ENCODE measurements at regions not wholly inside any gene's neighbourhood (a gene's known extent, or its start where the extent isn't known, plus 50 kb on each side); places are given as distances from the start of the nearest gene placed in this dataset.

DNA sequence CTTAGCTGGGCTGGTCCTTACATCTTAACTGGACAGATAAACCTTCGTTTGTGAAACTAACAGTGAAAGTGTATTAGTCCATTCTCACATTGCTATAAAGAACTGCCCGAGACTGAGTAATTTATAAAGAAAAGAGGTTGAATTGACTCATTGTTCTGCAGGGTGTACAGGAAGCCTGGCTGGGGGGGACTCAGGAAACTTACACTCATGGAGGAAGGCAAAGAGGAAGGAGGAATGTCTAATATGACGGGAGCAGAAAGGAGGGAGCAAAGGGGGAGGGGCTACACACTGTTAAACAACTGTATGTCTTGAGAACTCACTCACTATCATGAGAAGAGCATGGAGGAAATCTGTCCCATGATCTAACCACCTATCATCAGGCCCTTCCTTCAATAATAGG, 1566.5 kb upstream of the PCDH7 start:
- no peaks in the 10 kb centered on the region for H3K36me3 ChIP-seq (ENCODE audit: control insufficient read depth, insufficient read depth, low read length)
- no peaks in the 10 kb centered on the region for H3K4me1 ChIP-seq (ENCODE audit: control insufficient read depth, insufficient read depth, low read length)
- H3K9ac ChIP-seq (ENCODE audit: low read depth, low read length) = no peak overlapping the region
- H3K4me3 ChIP-seq (ENCODE audit: low read depth, low read length) = no peak overlapping the region
- H3K27me3 ChIP-seq (ENCODE audit: control insufficient read depth, insufficient read depth, low read length) = no peaks in the 10 kb centered on the region
- no peaks in the 10 kb centered on the region for H3K9me3 ChIP-seq (ENCODE audit: control insufficient read depth, insufficient read depth, low read length)
- no peak overlapping the region for H3K27ac ChIP-seq (ENCODE audit: low read depth, low read length)

DNA sequence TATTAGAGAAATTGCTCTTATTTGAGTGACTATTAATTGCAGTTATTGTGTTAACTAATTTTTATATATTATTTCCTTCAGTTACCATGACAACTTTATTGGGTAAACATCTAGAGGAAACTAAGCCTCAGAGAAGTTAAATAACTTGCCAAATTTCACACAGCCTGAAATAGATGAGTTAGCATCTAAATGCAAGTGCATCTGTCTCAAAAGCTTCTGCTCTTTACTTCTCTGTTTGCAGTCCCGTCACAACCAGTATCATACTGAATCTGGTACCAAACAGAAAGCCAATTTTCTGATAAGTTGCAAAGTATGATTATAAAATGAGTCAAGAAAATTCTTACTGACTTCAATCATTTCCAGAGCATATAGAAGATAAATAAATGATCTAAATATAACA, 1544.9 kb upstream of the PCDH7 start:
- peaks cover 4% of the 10 kb centered on the region; the same call in 1 of the 2 replicates for H3K9me3 ChIP-seq (ENCODE audit: control insufficient read depth, insufficient read depth, low read length)
- no peak overlapping the region for H3K4me3 ChIP-seq (ENCODE audit: low read depth, low read length)
- no peaks in the 10 kb centered on the region for H3K36me3 ChIP-seq (ENCODE audit: control insufficient read depth, insufficient read depth, low read length)
- no peaks in the 10 kb centered on the region for H3K27me3 ChIP-seq (ENCODE audit: control insufficient read depth, insufficient read depth, low read length)
- no peaks in the 10 kb centered on the region for H3K4me1 ChIP-seq (ENCODE audit: control insufficient read depth, insufficient read depth, low read length)
- no peak overlapping the region for H3K9ac ChIP-seq (ENCODE audit: low read depth, low read length)
- no peak overlapping the region for H3K27ac ChIP-seq (ENCODE audit: low read depth, low read length)

DNA sequence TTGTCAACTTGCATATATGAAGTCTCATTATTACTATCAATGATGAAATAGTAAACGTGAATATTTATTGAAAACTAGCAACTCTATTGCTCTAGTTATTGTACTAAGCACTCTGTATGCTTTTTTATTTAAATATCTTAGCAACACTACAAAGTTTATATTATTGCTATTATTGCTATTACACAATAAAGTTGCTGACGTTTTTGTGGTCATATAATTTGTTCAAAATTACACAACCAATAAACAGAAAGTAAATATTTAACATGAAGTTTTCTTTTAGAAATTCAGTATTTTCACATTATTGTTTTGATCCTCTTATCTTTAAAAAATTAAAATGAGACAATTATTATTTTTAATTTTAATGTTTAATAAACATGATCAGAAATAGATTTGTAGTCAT, 1521.1 kb upstream of the PCDH7 start:
- H3K27ac ChIP-seq (ENCODE audit: low read depth, low read length) = no peak overlapping the region
- H3K27me3 ChIP-seq (ENCODE audit: control insufficient read depth, insufficient read depth, low read length) = no peaks in the 10 kb centered on the region
- no peak overlapping the region for H3K4me3 ChIP-seq (ENCODE audit: low read depth, low read length)
- H3K36me3 ChIP-seq (ENCODE audit: control insufficient read depth, insufficient read depth, low read length) = no peaks in the 10 kb centered on the region
- H3K9ac ChIP-seq (ENCODE audit: low read depth, low read length) = no peak overlapping the region
- no peaks in the 10 kb centered on the region for H3K9me3 ChIP-seq (ENCODE audit: control insufficient read depth, insufficient read depth, low read length)
- H3K4me1 ChIP-seq (ENCODE audit: control insufficient read depth, insufficient read depth, low read length) = no peaks in the 10 kb centered on the region

DNA sequence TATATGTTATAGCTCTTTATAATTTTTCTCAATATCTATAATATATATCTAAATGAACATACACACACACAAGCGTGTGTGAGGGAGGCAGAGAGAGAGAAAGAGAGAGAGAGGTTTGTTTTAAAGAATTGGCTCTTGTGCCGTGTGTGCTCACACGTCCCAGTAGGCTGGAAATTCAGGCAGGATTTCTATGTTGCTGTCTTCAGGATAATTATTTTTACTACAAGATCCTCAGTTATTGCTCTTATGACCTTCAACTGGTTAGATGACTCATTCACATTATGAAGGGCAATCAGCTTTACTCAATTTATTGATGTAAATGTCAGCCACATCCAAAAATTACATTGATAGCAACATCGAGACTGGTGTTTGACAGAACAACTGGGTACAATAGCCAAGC, 1520.7 kb upstream of the PCDH7 start:
- H3K4me1 ChIP-seq (ENCODE audit: control insufficient read depth, insufficient read depth, low read length) = no peaks in the 10 kb centered on the region

DNA sequence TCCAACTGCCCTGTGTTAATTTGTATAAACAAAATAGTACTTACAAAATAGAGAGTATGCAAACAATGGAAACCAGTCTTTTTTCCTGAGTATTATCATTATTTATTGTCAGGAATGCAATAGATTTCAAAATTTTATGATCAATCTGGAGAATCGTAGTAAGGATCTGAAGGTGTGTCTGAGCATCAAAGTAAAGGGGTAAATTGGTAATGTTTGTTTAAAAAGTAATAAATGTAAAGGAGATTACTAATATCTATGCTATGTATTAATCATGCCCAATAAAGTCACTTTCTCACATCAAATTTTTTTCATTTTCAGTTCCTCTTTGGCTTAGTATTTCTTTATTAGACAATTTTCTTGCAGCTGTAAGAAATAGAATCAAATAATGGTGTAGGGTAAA, 1507.1 kb upstream of the PCDH7 start:
- no peaks in the 10 kb centered on the region for H3K27me3 ChIP-seq (ENCODE audit: control insufficient read depth, insufficient read depth, low read length)
- H3K4me1 ChIP-seq (ENCODE audit: control insufficient read depth, insufficient read depth, low read length) = no peaks in the 10 kb centered on the region
- no peak overlapping the region for H3K9ac ChIP-seq (ENCODE audit: low read depth, low read length)
- no peak overlapping the region for H3K27ac ChIP-seq (ENCODE audit: low read depth, low read length)
- no peak overlapping the region for H3K4me3 ChIP-seq (ENCODE audit: low read depth, low read length)
- H3K36me3 ChIP-seq (ENCODE audit: control insufficient read depth, insufficient read depth, low read length) = no peaks in the 10 kb centered on the region
- H3K9me3 ChIP-seq (ENCODE audit: control insufficient read depth, insufficient read depth, low read length) = no peaks in the 10 kb centered on the region

More for the DNA sequence above, 1520.7 kb upstream of the PCDH7 start:
- Histone ChIP-seq H3K36me3 (ENCODE audit: control insufficient read depth, insufficient read depth, low read length) (no peaks in the 10 kb centered on the region), H3K27me3 (ENCODE audit: control insufficient read depth, insufficient read depth, low read length) (no peaks in the 10 kb centered on the region), H3K27ac (ENCODE audit: low read depth, low read length) (no peak overlapping the region), H3K9ac (ENCODE audit: low read depth, low read length) (no peak overlapping the region), H3K9me3 (ENCODE audit: control insufficient read depth, insufficient read depth, low read length) (no peaks in the 10 kb centered on the region), H3K4me3 (ENCODE audit: low read depth, low read length) (no peak overlapping the region)

DNA sequence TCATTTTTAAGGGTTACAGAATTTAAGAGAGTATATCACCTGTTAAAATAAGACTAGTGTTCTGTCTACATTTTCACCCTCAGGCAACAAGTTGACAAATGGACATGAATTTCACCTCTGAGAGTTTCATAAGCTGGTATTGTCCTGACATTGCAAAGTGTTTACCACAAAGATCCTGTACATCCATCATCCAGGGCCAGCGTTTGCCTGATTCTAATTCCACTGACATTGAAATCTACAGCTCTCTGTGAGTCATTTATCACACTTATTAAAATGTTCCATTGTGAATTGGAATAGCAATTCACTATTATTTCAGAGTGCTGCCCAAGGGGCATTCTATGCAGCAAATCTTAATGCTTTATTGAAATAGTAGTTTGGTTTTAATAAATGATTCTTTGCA, 1499.4 kb upstream of the PCDH7 start:
- Histone ChIP-seq H3K9me3 (ENCODE audit: control insufficient read depth, insufficient read depth, low read length) (no peaks in the 10 kb centered on the region), H3K4me1 (ENCODE audit: control insufficient read depth, insufficient read depth, low read length) (no peaks in the 10 kb centered on the region), H3K9ac (ENCODE audit: low read depth, low read length) (no peak overlapping the region), H3K27me3 (ENCODE audit: control insufficient read depth, insufficient read depth, low read length) (no peaks in the 10 kb centered on the region), H3K4me3 (ENCODE audit: low read depth, low read length) (no peak overlapping the region), H3K27ac (ENCODE audit: low read depth, low read length) (no peak overlapping the region), H3K36me3 (ENCODE audit: control insufficient read depth, insufficient read depth, low read length) (no peaks in the 10 kb centered on the region)

DNA sequence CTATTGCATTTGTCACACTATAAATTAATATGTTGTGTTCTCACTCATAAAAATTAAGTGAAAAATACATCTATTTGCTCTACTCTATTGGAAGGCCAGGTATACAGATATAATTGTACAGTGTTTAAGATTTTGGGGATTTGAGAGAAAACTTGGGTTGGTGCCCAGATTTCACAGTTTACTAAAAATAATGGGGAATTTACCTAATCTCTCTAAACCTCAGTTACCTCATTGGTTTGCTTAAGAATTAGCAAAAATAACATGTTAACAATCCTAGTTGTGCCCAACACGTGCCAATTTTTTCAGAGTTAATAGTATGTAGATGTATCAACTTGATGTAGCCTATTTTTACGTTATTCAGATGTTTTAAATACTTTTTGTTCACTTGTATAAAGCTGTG, 1495.3 kb upstream of the PCDH7 start:
- Histone ChIP-seq H3K4me3 (ENCODE audit: low read depth, low read length) (no peak overlapping the region), H3K9me3 (ENCODE audit: control insufficient read depth, insufficient read depth, low read length) (no peaks in the 10 kb centered on the region), H3K4me1 (ENCODE audit: control insufficient read depth, insufficient read depth, low read length) (no peaks in the 10 kb centered on the region), H3K27me3 (ENCODE audit: control insufficient read depth, insufficient read depth, low read length) (no peaks in the 10 kb centered on the region), H3K36me3 (ENCODE audit: control insufficient read depth, insufficient read depth, low read length) (no peaks in the 10 kb centered on the region), H3K27ac (ENCODE audit: low read depth, low read length) (no peak overlapping the region), H3K9ac (ENCODE audit: low read depth, low read length) (no peak overlapping the region)

DNA sequence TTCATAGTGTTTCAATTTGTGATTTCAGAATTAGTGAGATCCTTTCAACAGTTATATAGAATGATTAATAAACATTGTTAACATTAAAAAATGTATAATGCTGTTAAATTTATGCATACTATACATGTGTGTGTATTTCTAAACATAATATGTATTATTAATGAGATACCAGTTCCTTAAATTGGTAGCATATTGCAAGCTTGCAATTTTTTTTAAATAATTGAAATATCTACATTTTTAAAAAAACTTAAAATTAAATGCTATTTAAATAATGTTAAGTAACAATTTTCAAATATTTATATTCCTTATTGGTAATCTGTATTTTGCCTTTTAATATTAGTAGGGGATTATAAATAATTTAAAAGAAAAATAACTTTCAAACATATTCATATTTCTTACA, 1479.5 kb upstream of the PCDH7 start:
- Histone ChIP-seq H3K27me3 (ENCODE audit: control insufficient read depth, insufficient read depth, low read length) (no peaks in the 10 kb centered on the region), H3K4me3 (ENCODE audit: low read depth, low read length) (no peak overlapping the region), H3K27ac (ENCODE audit: low read depth, low read length) (no peak overlapping the region), H3K4me1 (ENCODE audit: control insufficient read depth, insufficient read depth, low read length) (no peaks in the 10 kb centered on the region), H3K9ac (ENCODE audit: low read depth, low read length) (no peak overlapping the region), H3K36me3 (ENCODE audit: control insufficient read depth, insufficient read depth, low read length) (no peaks in the 10 kb centered on the region), H3K9me3 (ENCODE audit: control insufficient read depth, insufficient read depth, low read length) (no peaks in the 10 kb centered on the region)

DNA sequence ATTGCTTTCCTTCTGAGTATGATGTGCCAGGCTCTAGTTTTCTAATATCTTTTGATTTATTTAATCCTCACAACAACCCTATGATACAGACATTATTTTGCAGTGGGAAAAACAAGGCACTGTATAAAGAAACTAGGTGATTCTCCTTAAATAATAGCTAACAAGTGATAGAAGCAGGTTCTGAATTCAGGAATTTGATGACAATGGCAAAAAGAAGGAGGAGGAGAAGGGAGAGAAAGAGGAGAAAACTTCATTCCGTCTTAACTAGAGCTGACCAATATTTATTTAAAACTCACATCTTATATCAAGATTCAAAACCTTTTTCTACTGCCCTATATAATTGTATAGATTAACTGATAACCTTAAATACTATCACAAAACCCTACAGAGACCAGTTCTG, 1477.1 kb upstream of the PCDH7 start:
- Histone ChIP-seq H3K36me3 (ENCODE audit: control insufficient read depth, insufficient read depth, low read length) (no peaks in the 10 kb centered on the region), H3K4me1 (ENCODE audit: control insufficient read depth, insufficient read depth, low read length) (no peaks in the 10 kb centered on the region), H3K4me3 (ENCODE audit: low read depth, low read length) (no peak overlapping the region), H3K9ac (ENCODE audit: low read depth, low read length) (no peak overlapping the region), H3K27ac (ENCODE audit: low read depth, low read length) (no peak overlapping the region), H3K9me3 (ENCODE audit: control insufficient read depth, insufficient read depth, low read length) (no peaks in the 10 kb centered on the region), H3K27me3 (ENCODE audit: control insufficient read depth, insufficient read depth, low read length) (no peaks in the 10 kb centered on the region)

DNA sequence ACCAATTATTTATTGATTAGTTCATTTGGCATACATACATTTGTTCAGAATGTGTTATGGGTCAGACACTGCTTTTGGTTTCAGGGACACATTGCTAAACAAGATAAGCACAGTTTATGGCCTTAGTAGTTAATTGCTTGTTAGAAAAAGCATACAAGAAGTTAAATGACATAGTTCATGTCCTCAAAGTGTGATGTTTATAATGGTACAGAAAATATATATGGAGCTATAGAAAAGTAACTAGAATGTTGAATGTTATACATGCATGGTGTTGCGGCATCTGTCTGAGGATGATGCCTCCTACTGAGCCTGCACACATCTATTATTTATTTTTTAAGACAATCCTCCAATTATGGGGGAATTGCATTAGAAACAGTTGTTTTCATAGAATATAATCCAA, 1476.3 kb upstream of the PCDH7 start:
- H3K27ac ChIP-seq (ENCODE audit: low read depth, low read length) = no peak overlapping the region
- H3K4me1 ChIP-seq (ENCODE audit: control insufficient read depth, insufficient read depth, low read length) = no peaks in the 10 kb centered on the region
- no peak overlapping the region for H3K4me3 ChIP-seq (ENCODE audit: low read depth, low read length)
- no peaks in the 10 kb centered on the region for H3K27me3 ChIP-seq (ENCODE audit: control insufficient read depth, insufficient read depth, low read length)
- H3K9me3 ChIP-seq (ENCODE audit: control insufficient read depth, insufficient read depth, low read length) = no peaks in the 10 kb centered on the region
- H3K9ac ChIP-seq (ENCODE audit: low read depth, low read length) = no peak overlapping the region
- H3K36me3 ChIP-seq (ENCODE audit: control insufficient read depth, insufficient read depth, low read length) = no peaks in the 10 kb centered on the region

DNA sequence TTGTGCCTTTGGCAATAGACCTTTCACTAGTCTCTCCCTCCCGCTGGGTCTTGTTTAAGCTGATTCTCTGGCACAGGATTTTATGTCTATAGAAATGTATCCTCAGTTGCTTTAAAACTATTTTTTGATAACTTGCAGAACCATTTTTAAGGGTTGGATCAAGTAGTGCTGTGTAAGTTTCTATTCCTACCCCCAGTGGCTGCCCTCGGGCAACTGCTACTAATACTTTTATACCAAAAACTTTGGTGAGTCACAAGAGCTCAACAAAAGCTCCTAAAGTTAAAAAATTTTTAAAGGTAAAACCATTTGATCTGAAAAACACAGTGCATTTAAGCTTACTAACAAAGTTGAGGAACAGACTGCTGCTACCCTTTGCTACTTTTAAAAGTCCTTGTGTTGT, 1460.6 kb upstream of the PCDH7 start:
- no peak overlapping the region for H3K9ac ChIP-seq (ENCODE audit: low read depth, low read length)
- H3K27ac ChIP-seq (ENCODE audit: low read depth, low read length) = no peak overlapping the region
- no peak overlapping the region for H3K4me3 ChIP-seq (ENCODE audit: low read depth, low read length)
- no peaks in the 10 kb centered on the region for H3K36me3 ChIP-seq (ENCODE audit: control insufficient read depth, insufficient read depth, low read length)
- H3K4me1 ChIP-seq (ENCODE audit: control insufficient read depth, insufficient read depth, low read length) = 0 out of 2 replicates have a peak, but pooled peaks cover 3% of the 10 kb centered on the region
- H3K9me3 ChIP-seq (ENCODE audit: control insufficient read depth, insufficient read depth, low read length) = peaks cover 11% of the 10 kb centered on the region
- no peaks in the 10 kb centered on the region for H3K27me3 ChIP-seq (ENCODE audit: control insufficient read depth, insufficient read depth, low read length)

DNA sequence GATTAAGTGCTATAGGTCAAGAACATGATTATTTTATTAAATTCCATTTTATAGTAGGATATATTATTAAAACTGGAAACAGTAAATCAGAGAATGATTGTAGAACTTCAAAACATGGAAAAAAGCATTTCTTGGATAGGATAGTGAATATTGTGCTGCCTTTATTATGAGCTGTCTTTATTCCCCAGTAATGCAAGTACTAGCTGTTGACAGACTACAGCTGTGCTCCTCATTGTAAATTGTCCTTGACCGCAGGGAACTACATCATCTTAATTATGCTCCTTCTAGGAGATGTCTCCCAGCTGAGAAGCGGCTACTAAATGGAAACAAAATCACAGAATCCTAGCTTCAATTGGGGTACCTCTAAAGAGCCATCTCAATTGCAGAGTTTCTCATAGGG, 1457.2 kb upstream of the PCDH7 start:
- Histone ChIP-seq H3K4me1 (ENCODE audit: control insufficient read depth, insufficient read depth, low read length) (peaks cover 16% of the 10 kb centered on the region), H3K36me3 (ENCODE audit: control insufficient read depth, insufficient read depth, low read length) (no peaks in the 10 kb centered on the region), H3K27me3 (ENCODE audit: control insufficient read depth, insufficient read depth, low read length) (no peaks in the 10 kb centered on the region), H3K9ac (ENCODE audit: low read depth, low read length) (no peak overlapping the region), H3K9me3 (ENCODE audit: control insufficient read depth, insufficient read depth, low read length) (0 out of 2 replicates have a peak, but pooled peaks cover 4% of the 10 kb centered on the region), H3K4me3 (ENCODE audit: low read depth, low read length) (no peak overlapping the region), H3K27ac (ENCODE audit: low read depth, low read length) (no peak overlapping the region)

All from HUES48 (cell line).